ENCODE measurements at regions not wholly inside any gene's neighbourhood (a gene's known extent, or its start where the extent isn't known, plus 50 kb on each side); places are given as distances from the start of the nearest gene placed in this dataset.
"Not testable (repeated sequence)": the region's sequence is repeated elsewhere in the genome, so short reads cannot be mapped to it uniquely, and the experiment has no call there.

DNA sequence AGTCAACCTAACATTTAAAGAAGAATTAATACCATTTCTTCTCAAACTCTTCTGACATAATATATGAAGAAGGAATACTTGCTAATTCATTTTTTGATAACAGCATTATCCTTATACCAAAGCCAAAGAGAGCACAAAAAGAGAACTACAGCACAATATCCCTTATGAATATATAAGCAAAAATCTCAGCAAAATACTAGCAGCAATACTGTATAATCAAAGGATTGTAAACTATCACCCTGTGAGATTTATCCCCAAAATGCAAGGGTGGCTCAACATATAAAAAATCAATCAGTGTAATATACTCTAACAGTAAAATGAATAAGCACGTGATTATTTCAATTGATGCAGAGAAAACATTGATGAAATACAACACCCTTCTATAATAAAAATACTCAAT lies 81.9 kb upstream of the ZNG1F start:
- not testable (repeated sequence) for H3K36me3 ChIP-seq (ENCODE audit: control insufficient read depth, low read depth, low read length); H3K27ac ChIP-seq (ENCODE audit: low read length); H3K4me1 ChIP-seq (ENCODE audit: control insufficient read depth, low read depth, low read length); H3K9me3 ChIP-seq (ENCODE audit: control insufficient read depth, low read depth, low read length); H3K4me3 ChIP-seq (ENCODE audit: low read length); H3K9ac ChIP-seq (ENCODE audit: low read length)
- H3K27me3 ChIP-seq (ENCODE audit: control insufficient read depth, insufficient read depth, low read length) = peaks cover 47% of the 10 kb centered on the region

DNA sequence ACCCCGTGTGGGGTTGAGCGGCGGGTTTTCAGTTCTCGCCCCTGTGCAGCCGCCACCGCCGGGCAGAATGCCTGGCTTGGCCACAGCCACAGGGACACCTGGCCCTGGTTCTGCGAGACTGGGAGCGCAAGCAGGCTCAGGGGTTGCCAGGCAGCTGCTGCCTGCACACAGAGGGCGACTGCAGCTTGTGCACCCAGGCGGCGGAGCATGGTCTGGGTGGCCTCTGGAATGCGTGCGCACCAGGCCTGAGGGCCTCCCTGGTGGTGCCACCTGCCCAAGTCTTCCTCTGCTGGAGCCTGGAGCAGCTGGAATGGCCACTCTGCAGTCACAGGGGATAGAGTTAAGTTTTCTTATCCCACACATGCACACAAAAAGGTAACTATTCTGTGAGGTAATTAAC lies 80.4 kb upstream of the ZNG1F start:
- not testable (repeated sequence) for H3K4me1 ChIP-seq (ENCODE audit: control insufficient read depth, low read depth, low read length); H3K9ac ChIP-seq (ENCODE audit: low read length); H3K9me3 ChIP-seq (ENCODE audit: control insufficient read depth, low read depth, low read length); H3K36me3 ChIP-seq (ENCODE audit: control insufficient read depth, low read depth, low read length); H3K27ac ChIP-seq (ENCODE audit: low read length); H3K4me3 ChIP-seq (ENCODE audit: low read length)
- H3K27me3 ChIP-seq (ENCODE audit: control insufficient read depth, insufficient read depth, low read length) = peaks cover 40% of the 10 kb centered on the region

DNA sequence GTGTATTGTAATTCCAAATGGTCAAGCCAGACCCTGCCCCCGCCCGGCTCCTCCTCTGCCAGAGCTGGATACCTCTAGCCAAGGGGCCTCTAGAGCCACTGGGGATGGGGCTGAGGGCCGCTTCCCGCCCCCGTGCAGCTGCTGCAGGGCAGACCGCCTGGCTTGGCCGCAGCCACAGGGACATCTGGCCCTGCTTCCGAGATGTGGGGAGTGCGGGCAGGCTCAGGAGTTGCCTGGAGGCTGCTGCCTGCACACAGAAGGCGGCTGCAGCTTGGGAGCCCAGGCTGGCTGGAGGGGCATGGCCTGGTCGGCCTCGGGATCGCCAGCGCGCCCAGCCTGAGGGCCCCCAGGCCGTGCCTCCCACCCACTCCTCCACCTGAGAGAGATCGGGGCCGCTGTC lies 79.9 kb upstream of the ZNG1F start:
- H3K4me1 ChIP-seq (ENCODE audit: control insufficient read depth, low read depth, low read length); H3K9ac ChIP-seq (ENCODE audit: low read length); H3K36me3 ChIP-seq (ENCODE audit: control insufficient read depth, low read depth, low read length); H3K9me3 ChIP-seq (ENCODE audit: control insufficient read depth, low read depth, low read length); H3K27ac ChIP-seq (ENCODE audit: low read length); H3K4me3 ChIP-seq (ENCODE audit: low read length): not testable (repeated sequence)
- peaks cover 40% of the 10 kb centered on the region for H3K27me3 ChIP-seq (ENCODE audit: control insufficient read depth, insufficient read depth, low read length)

DNA sequence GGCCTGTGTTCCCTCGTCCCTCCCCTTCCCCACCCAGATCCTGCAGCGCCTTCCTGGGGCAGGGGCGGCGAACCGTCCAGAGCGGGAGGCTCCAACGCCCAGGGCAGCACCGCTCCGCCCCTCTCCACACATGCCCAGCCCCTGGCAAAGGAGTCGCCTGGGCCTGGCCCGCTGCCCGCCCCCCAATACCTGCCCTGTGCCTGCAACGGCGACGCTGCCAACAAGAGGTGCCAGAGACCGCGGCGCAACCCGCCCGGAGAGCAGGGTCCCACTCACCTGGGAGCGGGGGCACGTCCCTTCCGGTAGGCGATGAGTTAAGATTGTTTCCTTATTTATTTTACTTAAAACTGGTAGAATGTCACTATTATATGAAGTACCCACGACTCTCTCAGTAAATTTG lies 77.5 kb upstream of the ZNG1F start:
- H3K9ac ChIP-seq (ENCODE audit: low read length); H3K4me1 ChIP-seq (ENCODE audit: control insufficient read depth, low read depth, low read length); H3K27ac ChIP-seq (ENCODE audit: low read length); H3K9me3 ChIP-seq (ENCODE audit: control insufficient read depth, low read depth, low read length); H3K4me3 ChIP-seq (ENCODE audit: low read length); H3K36me3 ChIP-seq (ENCODE audit: control insufficient read depth, low read depth, low read length): not testable (repeated sequence)
- peaks cover 37% of the 10 kb centered on the region for H3K27me3 ChIP-seq (ENCODE audit: control insufficient read depth, insufficient read depth, low read length)

DNA sequence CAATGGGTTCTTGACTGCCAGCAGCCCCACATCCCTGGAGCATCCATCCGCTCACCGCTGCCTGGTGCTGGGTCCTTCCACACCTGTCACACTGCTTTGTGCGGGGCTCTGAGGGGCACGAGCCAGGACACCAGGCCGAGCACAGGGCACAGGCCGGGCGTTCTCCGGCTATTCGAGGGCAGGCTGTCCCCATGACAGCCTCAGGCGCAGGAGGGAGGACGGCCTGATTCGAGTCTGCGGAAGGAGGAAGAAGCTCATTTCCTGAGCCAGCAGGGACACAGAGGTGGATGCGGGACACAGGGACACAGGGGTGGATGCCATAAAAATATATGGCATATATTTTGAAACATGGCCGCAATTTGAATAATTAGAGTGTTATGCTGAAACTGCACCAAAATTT lies 76.9 kb upstream of the ZNG1F start:
- H3K4me1 ChIP-seq (ENCODE audit: control insufficient read depth, low read depth, low read length); H3K9me3 ChIP-seq (ENCODE audit: control insufficient read depth, low read depth, low read length); H3K27ac ChIP-seq (ENCODE audit: low read length); H3K9ac ChIP-seq (ENCODE audit: low read length); H3K36me3 ChIP-seq (ENCODE audit: control insufficient read depth, low read depth, low read length); H3K4me3 ChIP-seq (ENCODE audit: low read length): not testable (repeated sequence)
- peaks cover 32% of the 10 kb centered on the region for H3K27me3 ChIP-seq (ENCODE audit: control insufficient read depth, insufficient read depth, low read length)

DNA sequence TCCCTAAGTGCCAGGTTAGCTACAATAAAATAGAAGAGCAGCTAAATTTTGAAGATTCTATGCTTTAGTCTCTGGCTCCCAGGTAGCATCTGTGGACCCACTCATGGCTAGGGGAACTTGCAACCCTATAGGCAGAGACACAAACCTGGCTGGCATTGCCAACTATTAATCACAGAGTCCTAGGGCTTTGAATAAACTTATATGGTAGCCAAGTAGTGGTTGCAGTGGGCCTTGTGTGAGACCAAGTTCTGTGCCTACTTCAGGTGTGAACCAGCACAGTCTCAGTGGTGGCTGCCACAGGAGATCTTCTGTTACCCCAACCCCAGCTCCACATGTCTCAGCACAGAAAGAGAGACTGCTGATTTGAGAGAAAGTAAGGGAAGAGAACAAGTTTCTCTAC lies 62.9 kb upstream of the ZNG1F start:
- H3K9me3 ChIP-seq (ENCODE audit: control insufficient read depth, low read depth, low read length); H3K27me3 ChIP-seq (ENCODE audit: control insufficient read depth, insufficient read depth, low read length); H3K36me3 ChIP-seq (ENCODE audit: control insufficient read depth, low read depth, low read length); H3K4me1 ChIP-seq (ENCODE audit: control insufficient read depth, low read depth, low read length); H3K4me3 ChIP-seq (ENCODE audit: low read length); H3K9ac ChIP-seq (ENCODE audit: low read length); H3K27ac ChIP-seq (ENCODE audit: low read length): not testable (repeated sequence)

DNA sequence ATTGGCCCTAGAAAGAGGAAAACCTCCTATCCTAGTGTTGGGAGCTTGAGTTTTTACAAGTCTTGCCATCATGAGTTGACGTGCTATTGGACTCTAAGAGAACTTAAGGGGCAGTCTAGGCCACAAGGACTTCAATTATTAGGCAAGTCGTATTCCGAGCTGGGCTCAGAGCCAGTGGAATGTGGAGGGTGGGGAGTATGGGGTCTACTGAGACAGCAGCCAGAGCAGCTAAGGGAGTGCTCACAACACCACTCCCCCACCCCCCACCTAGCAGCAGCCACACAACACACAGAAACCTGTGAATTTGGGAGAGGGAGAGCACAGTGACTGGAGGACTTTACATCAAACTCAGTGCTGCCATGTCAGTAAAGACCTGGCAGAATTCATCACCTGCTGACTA lies 62.0 kb upstream of the ZNG1F start:
- not testable (repeated sequence) for H3K27me3 ChIP-seq (ENCODE audit: control insufficient read depth, insufficient read depth, low read length); H3K4me3 ChIP-seq (ENCODE audit: low read length); H3K4me1 ChIP-seq (ENCODE audit: control insufficient read depth, low read depth, low read length); H3K36me3 ChIP-seq (ENCODE audit: control insufficient read depth, low read depth, low read length); H3K27ac ChIP-seq (ENCODE audit: low read length); H3K9ac ChIP-seq (ENCODE audit: low read length)
- H3K9me3 ChIP-seq (ENCODE audit: control insufficient read depth, low read depth, low read length) = peaks cover 15% of the 10 kb centered on the region

DNA sequence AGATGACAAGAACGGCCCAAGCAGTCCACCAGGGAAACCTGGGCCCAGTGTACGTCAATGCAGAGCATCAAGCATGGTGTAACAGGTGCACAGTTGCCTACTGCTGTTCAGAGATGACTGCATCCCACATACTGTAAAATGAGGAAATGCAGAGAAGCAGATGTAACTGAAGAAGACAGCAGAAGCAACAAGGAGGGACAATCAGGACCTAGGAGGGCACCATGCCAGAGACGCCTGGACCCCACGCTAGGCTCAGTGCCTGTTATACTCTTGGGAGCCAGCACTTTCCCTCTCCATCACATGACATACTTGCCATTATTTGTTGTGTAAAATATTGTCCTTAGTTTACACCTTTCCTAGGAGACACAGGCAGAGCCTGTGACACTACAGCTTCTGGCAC lies 57.6 kb upstream of the ZNG1F start:
- H3K4me1 ChIP-seq (ENCODE audit: control insufficient read depth, low read depth, low read length); H3K4me3 ChIP-seq (ENCODE audit: low read length); H3K9ac ChIP-seq (ENCODE audit: low read length); H3K27me3 ChIP-seq (ENCODE audit: control insufficient read depth, insufficient read depth, low read length); H3K27ac ChIP-seq (ENCODE audit: low read length); H3K36me3 ChIP-seq (ENCODE audit: control insufficient read depth, low read depth, low read length): not testable (repeated sequence)
- peaks cover 31% of the 10 kb centered on the region for H3K9me3 ChIP-seq (ENCODE audit: control insufficient read depth, low read depth, low read length)
